ENCODE measurements at regions not wholly inside any gene's neighbourhood (a gene's known extent, or its start where the extent isn't known, plus 50 kb on each side); places are given as distances from the start of the nearest gene placed in this dataset.

- TF ChIP-seq CTCF (conservative IDR thresholded peaks at IDR 0.05; ENCODE audit: low read length) (no peak), EZH2phosphoT487 (IDR thresholded peaks at IDR 0.05; ENCODE audit: borderline replicate concordance) (no peak)
These were observed 164.1 kb upstream of the PCSK2 start for GRCh38 chr20:17062712-17063111.
